K562 (cell line): ENCODE measurements at regions not wholly inside any gene's neighbourhood (a gene's known extent, or its start where the extent isn't known, plus 50 kb on each side); places are given as distances from the start of the nearest gene placed in this dataset.

ENCODE experiments used
- ATAC-seq: fragments of 200-7000 bp; cut with Tn5 transposase; 3 replicates; pipeline ENCODE4 v1.9.1; 2020; ENCODE audit warnings: moderate library complexity
- BruUV-seq: library from RNA; stranded (reverse); fragments of 400-500 nt; replicated peaks from 2 replicates; lab custom pipeline; 2021; lab: Mats Ljungman, UMichigan
- CTCF ChIA-PET: fragments of 300-600 bp; formaldehyde crosslinking; extraction: SDS; loops from one replicate; lab custom pipeline; 2021; ENCODE audit warnings: low intra/inter-chr PET ratio; lab: Yijun Ruan, JAX
- POLR2A ChIA-PET: fragments of 300-600, 350-650 bp; sonication (Branson Sonifier 250); formaldehyde crosslinking; extraction: SDS; loops from one replicate; lab custom pipeline; 2021; ENCODE audit warnings: antibody characterized with exemption, inconsistent platforms; lab: Yijun Ruan, JAX
- DNase-seq, 4 experiments: peaks; one replicate each; pipeline versions ENCODE4 v3.0.0 to v3.0.0-alpha.2; 2011 to 2018; ENCODE audit warnings: low spot score in 3 of 4, mixed read lengths in 3 of 4; ENCODE audit errors: extremely low read depth in 1 of 4
- FAIRE-seq: peaks from 2 replicates; lab custom pipeline; 2011; peaks lifted over from hg19 to GRCh38; lab: Jason Lieb, UNC
- H2AFZ ChIP-seq: 2 replicates; pipeline ENCODE4 v1.6.0; 2011; ENCODE audit warnings: low read depth, low read length, control low read depth, inconsistent platforms
- H3K27ac ChIP-seq: fragments of 200-600 bp; 3 replicates; pipeline ENCODE4 v1.8.0; 2011; ENCODE audit warnings: low read depth, mild to moderate bottlenecking, control low read depth, inconsistent platforms, low read length, moderate library complexity, mixed read lengths; ENCODE audit errors: extremely low read depth
- H3K27me3 ChIP-seq, 2 experiments: fragments of 300-600 bp in 1 of 2; 2 replicates in 1 of 2; 3 replicates in 1 of 2; pipeline versions ENCODE4 v1.6.0 to v1.8.0; 2011; ENCODE audit warnings: inconsistent platforms in 2 of 2, low read length in 2 of 2, mild to moderate bottlenecking in 1 of 2, mixed read lengths in 1 of 2, moderate library complexity in 1 of 2; ENCODE audit not compliant: control insufficient read depth in 2 of 2, insufficient read depth in 2 of 2
- H3K36me3 ChIP-seq: fragments of 300-600 bp; 3 replicates; pipeline ENCODE4 v1.8.0; 2011; ENCODE audit warnings: mild to moderate bottlenecking, low read length, inconsistent platforms; ENCODE audit not compliant: control insufficient read depth, insufficient read depth
- H3K4me1 ChIP-seq, 2 experiments: fragments of 200-600 bp in 1 of 2; replicated peaks in 1 of 2; 2 replicates in 1 of 2; 3 replicates in 1 of 2; pipeline versions ENCODE4 v1.5.1 to v1.8.0; 2011; ENCODE audit warnings: inconsistent platforms in 2 of 2, low read length in 2 of 2, mild to moderate bottlenecking in 1 of 2, mixed read lengths in 1 of 2, moderate library complexity in 1 of 2; ENCODE audit not compliant: control insufficient read depth in 2 of 2, insufficient read depth in 2 of 2
- H3K4me2 ChIP-seq: 2 replicates; pipeline ENCODE4 v1.6.1; 2011; ENCODE audit warnings: low read length, control low read depth, inconsistent platforms, mixed read lengths; ENCODE audit not compliant: insufficient read depth
- H3K4me3 ChIP-seq: fragments of 200-600 bp; sonication (generic), shearing (Covaris generic); 2 replicates; pipeline ENCODE4 v1.5.1; 2016; ENCODE audit warnings: control low read depth, inconsistent platforms
- H3K79me2 ChIP-seq: fragments of 200-600 bp; 3 replicates; pipeline ENCODE4 v1.8.0; 2011; ENCODE audit warnings: low read length, inconsistent platforms; ENCODE audit not compliant: control insufficient read depth, insufficient read depth
- H3K9ac ChIP-seq, 2 experiments: 2 replicates each; pipeline versions ENCODE4 v1.6.0 to v1.6.1; 2011; ENCODE audit warnings: low read depth in 2 of 2, low read length in 2 of 2, control low read depth in 1 of 2, inconsistent platforms in 1 of 2, mild to moderate bottlenecking in 1 of 2, mixed read lengths in 1 of 2; ENCODE audit not compliant: insufficient read depth in 1 of 2
- H3K9me1 ChIP-seq: one replicate; pipeline ENCODE4 v1.6.0; 2011; ENCODE audit warnings: inconsistent platforms, mild to moderate bottlenecking, low read length, moderate library complexity; ENCODE audit not compliant: control insufficient read depth, insufficient read depth
- H3K9me3 ChIP-seq: replicated peaks from 2 replicates; pipeline ENCODE4 v1.5.1; 2011; ENCODE audit warnings: low read depth, low read length, inconsistent platforms; ENCODE audit not compliant: control insufficient read depth, insufficient read depth
- H4K20me1 ChIP-seq: replicated peaks from 2 replicates; pipeline ENCODE4 v1.6.1; 2011; ENCODE audit warnings: low read length, inconsistent platforms, mixed read lengths; ENCODE audit not compliant: control insufficient read depth, insufficient read depth
- KLF1 ChIP-seq: fragments of 450-650 bp; IDR thresholded peaks from 2 replicates; pipeline ENCODE4 v1.6.1; 2016; ENCODE audit warnings: missing genetic modification characterization, missing compliant biosample characterization
- TFE3 ChIP-seq: fragments of 450-650 bp; formaldehyde crosslinking; IDR thresholded peaks from 2 replicates; pipeline ENCODE4 v1.4.0; 2020; ENCODE audit warnings: mild to moderate bottlenecking, mixed read lengths
- WGBS: fragments of 100-300 bp; shearing (Covaris generic); methylation state at CpG from one replicate; pipeline ENCODE4 v1.1.6; 2016; ENCODE audit warnings: low coverage, mixed read lengths; ENCODE audit not compliant: insufficient coverage; ENCODE audit errors: missing lambda C conversion rate; 5-methylcytosine and 5-hydroxymethylcytosine counted together
- in situ Hi-C: fragments of 300-500 bp; cut with MboI; formaldehyde crosslinking; loops from 4 replicates; pipeline ENCODE4 v1.15.0; 2018; ENCODE audit warnings: inconsistent platforms, mixed read lengths
- intact Hi-C: fragments of 100-400 bp; cut with micrococcal nuclease; formaldehyde crosslinking; loops from 2 replicates; pipeline ENCODE4 v1.14.2; 2022
- TF ChIP-seq, protein P1 (sequence below), 2 experiments: IDR thresholded peaks; 2 replicates each; pipeline ENCODE4 v1.6.1; 2012; ENCODE audit warnings: improper control_type of control experiment in 2 of 2, low read depth in 2 of 2, low read length in 2 of 2, borderline replicate concordance in 1 of 2

GRCh38 chr6:44740566-44741120, 353.1 kb downstream of the CDC5L start (continued):
- TF ChIP-seq TFE3 = no peak

GRCh38 chr6:44742201-44742600, 354.7 kb downstream of the CDC5L start:
- Histone ChIP-seq H3K4me1 (no peaks in the 10 kb centered on the region), H3K79me2 (no peaks in the 10 kb centered on the region), H2AFZ (no peak overlapping the region), H3K9ac (no peak overlapping the region), H3K27me3 (peaks cover 10 to 39% of the 10 kb centered on the region in 2 experiments; a peak in 3 of 5 replicates), H4K20me1 (peaks cover 6% of the 10 kb centered on the region; the same call in 1 of the 2 replicates), H3K4me3 (no peak overlapping the region), H3K9me3 (no peaks in the 10 kb centered on the region), H3K4me2 (no peak overlapping the region), H3K9me1 (no peaks in the 10 kb centered on the region), H3K27ac (no peak overlapping the region), H3K36me3 (no peaks in the 10 kb centered on the region)
- in situ Hi-C loops = no loop called here
- TF ChIP-seq, protein P1, sequence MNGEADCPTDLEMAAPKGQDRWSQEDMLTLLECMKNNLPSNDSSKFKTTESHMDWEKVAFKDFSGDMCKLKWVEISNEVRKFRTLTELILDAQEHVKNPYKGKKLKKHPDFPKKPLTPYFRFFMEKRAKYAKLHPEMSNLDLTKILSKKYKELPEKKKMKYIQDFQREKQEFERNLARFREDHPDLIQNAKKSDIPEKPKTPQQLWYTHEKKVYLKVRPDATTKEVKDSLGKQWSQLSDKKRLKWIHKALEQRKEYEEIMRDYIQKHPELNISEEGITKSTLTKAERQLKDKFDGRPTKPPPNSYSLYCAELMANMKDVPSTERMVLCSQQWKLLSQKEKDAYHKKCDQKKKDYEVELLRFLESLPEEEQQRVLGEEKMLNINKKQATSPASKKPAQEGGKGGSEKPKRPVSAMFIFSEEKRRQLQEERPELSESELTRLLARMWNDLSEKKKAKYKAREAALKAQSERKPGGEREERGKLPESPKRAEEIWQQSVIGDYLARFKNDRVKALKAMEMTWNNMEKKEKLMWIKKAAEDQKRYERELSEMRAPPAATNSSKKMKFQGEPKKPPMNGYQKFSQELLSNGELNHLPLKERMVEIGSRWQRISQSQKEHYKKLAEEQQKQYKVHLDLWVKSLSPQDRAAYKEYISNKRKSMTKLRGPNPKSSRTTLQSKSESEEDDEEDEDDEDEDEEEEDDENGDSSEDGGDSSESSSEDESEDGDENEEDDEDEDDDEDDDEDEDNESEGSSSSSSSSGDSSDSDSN (IDR thresholded peaks at IDR 0.05; ENCODE audit: borderline replicate concordance in 1 of 2, low read depth in 2 of 2, low read length in 2 of 2) = no peak
- TF ChIP-seq KLF1 (tag) = no peak
- ATAC-seq (no peak), DNase-seq (no peak), FAIRE-seq (no peak)
- ChIA-PET CTCF (no interaction called here), POLR2A (interaction anchor here (0.6 kb wide), 1 partner anchor 262 kb away, joined by 3 read pairs; no protein-coding TSS in a partner anchor)
- intact Hi-C loops = no loop called here
- WGBS = 0% methylated on average over 2 of the region's 2 CpGs
- BruUV-seq = no TSS peak
